Motor neuron (in vitro differentiated cells): ENCODE measurements at regions not wholly inside any gene's neighbourhood (a gene's known extent, or its start where the extent isn't known, plus 50 kb on each side); places are given as distances from the start of the nearest gene placed in this dataset.
"Not testable (repeated sequence)": the region's sequence is repeated elsewhere in the genome, so short reads cannot be mapped to it uniquely, and the experiment has no call there.

Experiments
- ATAC-seq, 8 experiments: fragments of 200-7000 bp; cut with Tn5 transposase; replicated peaks in 6 of 8; 2 replicates each; pipeline ENCODE4 v1.8.0; 2021; ENCODE audit warnings: mild to moderate bottlenecking in 8 of 8, moderate library complexity in 8 of 8
- H3K27ac ChIP-seq, 2 donors: fragments of 250-450 bp; sonication (Bioruptor Pico); 2 replicates each; pipeline ENCODE4 v1.9.0; 2021; ENCODE audit warnings: antibody characterized with exemption in 2 of 2, mild to moderate bottlenecking in 2 of 2, moderate library complexity in 1 of 2
- H3K4me1 ChIP-seq, 2 donors: fragments of 250-450 bp; sonication (Bioruptor Pico); replicated peaks in 1 of 2; 2 replicates each; pipeline ENCODE4 v1.6.1; 2021; ENCODE audit warnings: antibody characterized with exemption in 2 of 2, mild to moderate bottlenecking in 2 of 2, moderate library complexity in 1 of 2
- H3K4me3 ChIP-seq, 5 donors: fragments of 250-450 bp; sonication (Bioruptor Pico); 2 replicates each; pipeline ENCODE4 v1.9.0; 2021; ENCODE audit warnings: antibody characterized with exemption in 5 of 5, mild to moderate bottlenecking in 5 of 5, moderate library complexity in 4 of 5
- WGBS, 10 experiments: fragments of 450-650 bp; shearing (Covaris generic); methylation state at CpG; one replicate each; pipeline ENCODE4 v1.0.0; 2022; 5-methylcytosine and 5-hydroxymethylcytosine counted together
- in situ Hi-C, 9 experiments: fragments of 400-800 bp; cut with MboI; loops; one replicate each; pipeline ENCODE4 v1.15.0; 2021; ENCODE audit warnings: low sequenced_read_pairs in 9 of 9, low pct_unique_long_range_greater_than_20kb in 2 of 9; ENCODE audit not compliant: unreplicated experiment in 9 of 9

DNA sequence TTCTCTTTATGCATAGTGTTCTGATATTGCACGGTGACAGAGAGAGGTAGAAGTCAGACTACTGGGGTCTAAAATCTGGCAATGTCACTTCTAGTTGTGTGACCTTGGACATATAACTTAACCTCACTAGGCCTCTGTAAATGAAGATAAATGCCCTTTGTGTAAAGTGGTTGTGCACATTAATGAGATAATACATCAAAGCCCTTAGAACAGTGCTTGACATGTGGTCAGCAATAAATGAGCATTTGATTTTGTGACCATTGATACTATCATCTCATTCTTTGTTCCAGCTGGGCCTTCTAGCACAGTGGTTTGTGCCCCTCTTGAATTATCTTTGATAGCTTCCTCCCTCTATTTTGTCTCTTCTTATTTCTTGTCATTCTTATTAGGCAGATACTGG, 74.1 kb upstream of the C10orf90 start:
- 33 to 83% (median 67%) methylated on average over 1 of the region's 1 CpG; no CpG with 5 or more reads in 5 of the 10 experiments for WGBS, 10 experiments
- Histone ChIP-seq H3K4me1 (peaks cover 23% of the 10 kb centered on the region in 2 donors), H3K4me3 (no peak overlapping the region), H3K27ac (no peak overlapping the region)
- in situ Hi-C loops, result loop anchor here in 2 of 9 experiments (25.0 kb wide), 2 partner anchors 357 to 757 kb away; partner anchors contain the start of gene ADAM12 (in 1 of the 2)
- peak in 4 of 8 experiments; percentile 37 to 53 (median 50) for ATAC-seq

DNA sequence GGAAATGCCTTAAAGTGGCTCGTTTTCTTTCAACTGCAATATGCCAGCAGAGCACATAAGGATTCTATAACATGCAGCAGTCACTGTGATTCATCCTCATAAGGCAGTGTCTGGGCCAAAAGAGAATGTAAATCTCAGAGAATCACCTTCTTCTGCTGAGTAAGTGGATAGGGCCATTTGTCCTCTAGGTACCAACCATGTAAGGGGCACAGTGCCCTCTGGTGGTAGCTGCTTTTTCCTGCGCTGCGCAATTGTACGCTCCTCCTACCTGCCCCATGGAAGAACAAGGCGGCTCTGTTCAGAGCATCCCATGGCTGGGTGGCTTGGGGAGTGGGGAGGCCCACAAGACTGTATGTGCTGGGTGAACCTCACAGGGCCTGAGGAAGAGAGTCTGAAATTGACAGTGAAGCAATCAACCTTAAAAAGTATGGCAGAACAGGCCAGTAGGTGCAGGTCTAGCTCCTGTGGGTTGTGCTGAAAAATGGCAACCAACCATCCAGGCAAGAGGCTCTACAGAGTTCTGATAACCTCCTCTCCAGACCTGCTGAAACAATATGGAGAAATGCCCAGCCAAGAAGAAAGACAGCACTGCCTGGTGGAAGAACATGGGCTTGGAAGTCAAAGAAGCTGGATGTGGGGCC, 78.6 kb upstream of the C10orf90 start:
- H3K4me3 ChIP-seq, result no peak overlapping the region
- peak overlapping the region in 1 of 2 donors; percentile 35 for H3K27ac ChIP-seq
- ATAC-seq, result peak; percentile 92 to 100 (median 96)
- WGBS, 10 experiments, result 0 to 40% (median 17%) methylated on average over 1 to 4 of the region's 5 CpGs; no CpG with 5 or more reads in 5 of the 10 experiments
- H3K4me1 ChIP-seq, result peaks cover 20 to 22% of the 10 kb centered on the region in 2 donors
- in situ Hi-C loops, result loop anchor here in 2 of 9 experiments (25.0 kb wide), 2 partner anchors 362 to 762 kb away; partner anchors contain the start of gene ADAM12 (in 1 of the 2)

DNA sequence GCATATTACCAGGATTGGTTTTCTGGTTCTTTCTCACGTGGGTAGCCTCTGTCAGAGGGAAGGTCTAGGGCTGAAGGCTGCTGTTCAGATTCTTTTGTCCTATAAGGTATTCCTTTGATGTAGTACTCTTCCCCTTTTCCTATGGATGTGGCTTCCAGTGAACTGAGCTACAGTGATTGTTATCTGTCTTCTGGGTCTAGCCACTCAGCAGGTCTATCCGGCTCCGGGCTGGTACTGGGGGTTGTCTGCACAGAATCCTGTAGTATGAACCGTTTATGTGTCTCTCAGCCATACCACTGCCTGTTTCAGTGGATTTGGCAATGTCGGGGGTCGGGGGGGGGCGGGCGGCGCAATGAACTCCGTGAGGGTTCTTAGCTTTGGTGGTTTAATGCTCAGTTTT, 84.5 kb upstream of the C10orf90 start:
- no peak for ATAC-seq
- H3K4me1 ChIP-seq, result no peaks in the 10 kb centered on the region
- whole genome bisulfite sequencing, 10 experiments, result 57 to 92% (median 83%) methylated on average over 1 to 4 of the region's 10 CpGs; no CpG with 5 or more reads in 5 of the 10 experiments
- in situ Hi-C loops, result no loop called here
- H3K27ac ChIP-seq, result no peak overlapping the region
- no peak overlapping the region for H3K4me3 ChIP-seq

DNA sequence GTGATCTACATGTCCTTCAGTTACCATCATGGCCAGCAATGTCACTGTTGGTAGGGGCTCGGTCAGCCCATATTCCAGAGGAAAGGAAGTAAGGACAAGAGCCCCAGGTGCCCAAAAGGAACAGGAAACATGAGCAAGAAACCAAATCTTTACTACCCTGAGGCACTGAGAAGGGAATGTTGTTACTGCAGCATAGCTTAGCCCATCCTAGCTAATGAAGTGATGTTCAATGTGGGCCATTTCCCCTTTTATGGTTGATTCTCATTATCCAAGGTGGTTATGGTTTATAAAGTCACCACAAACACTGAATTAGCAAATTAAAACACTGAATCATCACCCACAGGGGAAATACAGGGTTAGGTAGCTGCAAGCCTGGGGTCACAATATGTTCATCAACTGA, 88.4 kb upstream of the C10orf90 start:
- Histone ChIP-seq H3K4me3 (no peak overlapping the region), H3K4me1 (no peaks in the 10 kb centered on the region), H3K27ac (no peak overlapping the region)
- 80 to 88% (median 86%) methylated on average over 1 of the region's 1 CpG; no CpG with 5 or more reads in 7 of the 10 experiments for WGBS, 10 experiments
- in situ Hi-C loops, result no loop called here
- ATAC-seq, result no peak

DNA sequence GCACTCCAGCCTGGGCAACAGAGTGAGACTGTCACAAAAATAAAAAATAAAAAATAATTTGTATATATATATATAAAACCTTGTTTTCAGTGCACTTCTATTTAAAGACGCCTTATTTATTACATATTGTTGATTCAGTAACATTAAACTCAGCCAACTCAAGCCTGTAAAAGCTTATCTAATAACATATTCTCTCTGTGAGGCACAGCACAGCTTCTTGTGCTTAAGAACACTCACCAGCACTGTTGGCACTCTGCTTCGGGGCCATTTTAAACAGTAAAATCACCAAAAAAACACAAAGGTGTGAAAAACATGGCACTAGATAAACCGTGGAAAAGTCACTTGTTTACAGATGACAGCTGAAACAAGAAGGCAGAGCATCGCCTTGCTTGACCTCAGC, 89.0 kb upstream of the C10orf90 start:
- Histone ChIP-seq H3K4me3 (no peak overlapping the region), H3K27ac (no peak overlapping the region), H3K4me1 (no peaks in the 10 kb centered on the region)
- no peak for ATAC-seq
- in situ Hi-C loops, result no loop called here
- 17 to 95% (median 79%) methylated on average over 1 to 4 of the region's 4 CpGs; no CpG with 5 or more reads in 1 of the 10 experiments for WGBS, 10 experiments

DNA sequence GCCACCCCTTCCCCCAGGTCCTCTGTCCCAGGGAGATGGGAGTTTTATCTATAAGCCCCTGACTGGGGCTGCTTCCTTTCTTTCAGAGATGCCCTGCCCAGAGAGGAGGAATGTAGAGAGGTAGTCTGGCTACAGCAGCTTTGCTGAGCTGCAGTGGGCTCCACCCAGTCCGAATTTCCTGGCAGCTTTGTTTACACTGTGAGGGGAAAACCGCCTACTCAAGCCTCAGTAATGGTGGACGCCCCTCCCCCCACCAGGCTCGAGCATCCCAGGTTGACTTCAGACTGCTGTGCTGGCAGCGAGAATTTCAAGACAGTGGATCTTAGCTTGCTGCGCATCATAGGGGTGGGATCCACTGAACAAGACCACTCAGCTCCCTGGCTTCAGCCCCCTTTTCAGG, 96.2 kb upstream of the C10orf90 start:
- ATAC-seq, result peak in 1 of 8 experiments; percentile 23
- H3K4me3 ChIP-seq, in situ Hi-C loops, H3K27ac ChIP-seq, H3K4me1 ChIP-seq: not testable (repeated sequence)
- WGBS, 10 experiments, result 0 to 54% (median 11%) methylated on average over 1 to 5 of the region's 6 CpGs; no CpG with 5 or more reads in 6 of the 10 experiments

DNA sequence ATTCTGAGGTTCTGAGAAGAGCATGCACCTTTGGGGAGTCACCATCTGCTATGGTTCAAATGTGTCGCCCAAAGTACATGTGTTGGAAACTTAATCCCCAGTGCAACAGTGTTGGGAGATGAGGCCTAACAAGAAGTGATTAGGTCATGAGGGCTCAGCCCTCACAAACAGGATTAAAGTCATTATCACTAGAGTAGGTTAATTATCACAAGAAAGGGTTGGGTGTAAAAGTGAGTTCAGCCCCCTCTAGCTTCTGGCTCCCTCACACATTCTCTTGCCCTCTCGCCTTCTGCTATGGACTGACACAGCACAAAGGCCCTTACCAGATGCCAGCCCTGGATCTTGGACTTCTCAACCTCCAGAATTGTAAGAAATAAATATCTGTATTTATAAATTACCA, 100.3 kb upstream of the C10orf90 start:
- 86 to 100% (median 94%) methylated on average over 1 to 2 of the region's 2 CpGs; no CpG with 5 or more reads in 6 of the 10 experiments for WGBS, 10 experiments
- Histone ChIP-seq H3K27ac (no peak overlapping the region), H3K4me1 (peaks cover 9 to 10% of the 10 kb centered on the region in 2 donors), H3K4me3 (no peak overlapping the region)
- in situ Hi-C loops, result no loop called here
- ATAC-seq, result no peak

DNA sequence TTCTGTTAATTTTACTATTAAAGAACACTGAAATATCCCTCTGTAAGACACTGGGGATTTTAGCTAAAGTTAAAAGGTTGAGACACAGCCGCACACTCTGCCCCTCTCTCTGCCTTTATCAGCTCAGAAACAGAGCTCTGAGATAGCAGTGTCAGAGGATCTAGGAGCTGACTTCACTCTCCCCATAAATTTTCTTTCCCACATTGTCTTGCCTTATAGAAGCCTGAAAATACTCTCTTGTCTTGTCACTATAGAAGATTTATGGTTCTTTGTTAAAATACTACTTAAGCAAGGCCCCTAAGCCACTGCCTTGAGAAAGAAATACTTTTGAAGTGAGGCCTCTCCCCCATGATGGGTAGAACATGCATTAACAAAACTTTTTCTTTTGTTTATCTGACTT, 105.7 kb upstream of the C10orf90 start:
- 0 to 78% (median 32%) methylated on average over 1 of the region's 1 CpG; no CpG with 5 or more reads in 4 of the 10 experiments for WGBS, 10 experiments
- H3K4me3 ChIP-seq, result no peak overlapping the region
- H3K4me1 ChIP-seq, result peaks cover 27 to 28% of the 10 kb centered on the region in 2 donors
- ATAC-seq, result peak in 5 of 8 experiments; percentile 74 to 83 (median 78)
- peak overlapping the region; percentile 23 to 43 for H3K27ac ChIP-seq
- in situ Hi-C loops, result no loop called here

DNA sequence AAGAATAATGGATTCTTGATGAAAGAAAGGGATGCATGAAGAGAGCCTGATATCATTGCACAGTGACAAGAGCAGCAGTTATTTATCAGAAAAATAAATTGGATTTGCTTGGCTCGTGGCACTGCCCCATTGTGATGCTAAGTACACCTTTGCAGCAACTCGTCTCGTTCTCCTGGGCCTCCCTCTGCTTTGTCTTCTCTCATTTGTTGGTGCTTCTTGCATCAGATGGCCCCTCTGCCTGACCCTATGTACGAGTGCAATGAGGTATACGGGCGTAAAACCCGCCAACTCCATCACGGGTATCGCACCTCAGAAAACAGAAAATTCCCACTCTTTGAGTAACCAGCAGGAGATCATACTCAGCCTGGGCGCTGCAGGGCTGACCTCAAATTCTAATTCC, 107.2 kb upstream of the C10orf90 start:
- peaks cover 27 to 28% of the 10 kb centered on the region in 2 donors for H3K4me1 ChIP-seq
- in situ Hi-C loops, result no loop called here
- no peak overlapping the region for H3K4me3 ChIP-seq
- WGBS, 10 experiments, result 0 to 77% (median 29%) methylated on average over 1 to 9 of the region's 10 CpGs; no CpG with 5 or more reads in 4 of the 10 experiments
- peak in 5 of 8 experiments; percentile 80 to 90 (median 84) for ATAC-seq
- peak overlapping the region; percentile 83 to 89 for H3K27ac ChIP-seq

DNA sequence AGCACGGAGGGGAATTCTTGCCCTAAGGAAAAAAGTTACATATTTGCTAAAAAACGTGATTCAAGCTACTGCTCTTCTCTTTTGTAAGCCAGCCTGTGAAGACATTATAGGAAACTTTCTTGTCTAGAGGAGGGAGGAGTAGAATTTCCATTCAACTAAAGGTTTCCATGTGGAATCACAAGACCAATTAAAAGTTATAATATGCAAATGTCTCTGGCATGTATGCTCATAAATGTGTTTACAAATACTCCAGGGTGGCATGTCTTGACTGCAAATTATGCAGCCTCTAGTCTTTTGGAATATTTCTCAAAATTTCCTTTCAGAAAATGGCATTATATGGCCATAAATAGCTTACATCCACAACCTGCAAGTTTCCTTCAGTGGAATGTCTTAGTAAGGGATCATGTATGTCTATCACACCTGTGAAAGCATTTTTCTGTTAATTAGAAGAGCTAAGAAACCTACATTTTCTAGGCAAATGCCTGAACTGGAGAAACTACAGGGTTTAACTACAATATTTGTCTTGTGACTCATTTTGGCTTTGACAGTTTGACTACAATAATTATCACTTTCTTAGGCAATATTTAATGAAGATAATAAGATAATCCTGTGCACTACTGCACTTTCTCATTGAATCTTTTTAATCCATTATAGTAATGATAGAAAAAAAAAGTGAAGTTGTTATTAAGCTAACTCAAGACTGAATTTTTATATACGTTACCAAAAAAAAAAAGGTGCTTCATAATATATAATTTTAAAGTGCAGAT, 111.1 kb upstream of the C10orf90 start:
- Histone ChIP-seq H3K4me1 (peaks cover 18 to 20% of the 10 kb centered on the region in 2 donors), H3K27ac (no peak overlapping the region), H3K4me3 (no peak overlapping the region)
- peak in 3 of 8 experiments; percentile 39 to 55 (median 44) for ATAC-seq
- WGBS, 10 experiments, result 0 to 83% (median 27%) methylated on average over 1 to 3 of the region's 3 CpGs
- in situ Hi-C loops, result no loop called here

DNA sequence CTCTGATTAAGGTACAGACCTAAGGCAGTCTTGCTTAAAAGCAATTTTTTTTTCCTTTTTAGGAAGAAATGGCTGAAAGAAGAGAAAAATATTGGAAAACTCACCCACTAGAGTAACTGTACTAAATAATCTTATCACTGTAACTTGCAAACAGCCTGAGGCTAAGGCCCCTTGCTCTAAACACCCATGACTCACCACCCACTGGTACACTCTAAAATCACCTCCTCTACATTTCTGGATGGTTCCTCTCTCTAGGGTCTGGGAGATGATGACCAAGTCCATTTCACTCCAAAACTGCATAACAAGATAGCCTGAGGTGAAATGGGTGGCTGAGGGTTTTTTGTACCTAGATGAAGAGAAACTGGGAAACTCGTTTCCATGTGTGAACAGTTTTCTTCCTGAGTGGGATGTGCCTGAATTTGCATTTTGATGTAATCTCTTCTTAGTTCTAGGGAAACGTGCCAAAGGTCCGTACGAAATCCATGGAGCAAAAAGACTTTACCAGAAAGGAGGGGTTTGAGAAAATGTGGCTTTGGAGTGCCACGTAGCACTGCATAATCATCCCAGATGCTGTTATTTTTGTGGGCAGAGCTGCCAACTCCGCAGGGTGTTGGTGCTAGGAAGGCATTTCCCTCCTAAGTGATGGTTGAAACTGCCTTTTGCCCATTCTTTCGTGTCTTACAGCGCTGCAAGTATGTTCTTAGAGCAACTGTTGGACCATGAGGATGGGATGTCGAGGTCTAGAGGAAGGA, 113.5 kb upstream of the C10orf90 start:
- WGBS, 10 experiments, result 18 to 85% (median 60%) methylated on average over 1 to 9 of the region's 9 CpGs; no CpG with 5 or more reads in 3 of the 10 experiments
- peak in 3 of 8 experiments; percentile 68 to 74 (median 74) for ATAC-seq
- H3K27ac ChIP-seq, result no peak overlapping the region

DNA sequence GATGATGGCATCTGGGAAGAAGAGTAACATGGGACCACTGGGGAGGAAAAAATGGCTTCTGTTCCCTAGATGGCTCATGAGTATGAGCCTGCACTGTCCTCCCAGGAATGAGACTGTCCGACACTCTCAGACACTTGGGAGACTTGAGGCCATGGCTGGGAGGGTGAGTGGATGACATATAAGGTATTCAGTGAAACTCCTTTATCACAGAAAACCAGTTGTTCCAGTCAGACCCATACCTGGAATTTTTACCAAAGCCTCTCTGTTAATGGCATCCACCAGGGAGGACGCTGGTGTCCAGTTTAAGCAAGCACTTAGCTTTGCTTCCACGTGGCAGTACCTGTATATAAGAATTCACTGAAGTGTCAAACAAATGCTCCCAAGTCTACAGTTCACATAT, 116.7 kb upstream of the C10orf90 start:
- no peak for ATAC-seq
- WGBS, 10 experiments, result 14 to 100% (median 63%) methylated on average over 1 to 3 of the region's 3 CpGs; no CpG with 5 or more reads in 4 of the 10 experiments
- in situ Hi-C loops, result no loop called here
- no peak overlapping the region for H3K4me3 ChIP-seq
- no peaks in the 10 kb centered on the region for H3K4me1 ChIP-seq
- no peak overlapping the region for H3K27ac ChIP-seq

More for the DNA sequence above, 113.5 kb upstream of the C10orf90 start:
- Histone ChIP-seq H3K4me1 (peaks cover 0 to 2% of the 10 kb centered on the region in 2 donors), H3K4me3 (no peak overlapping the region)
- in situ Hi-C loops, result no loop called here
